GM21717 (cell line): ENCODE measurements at regions not wholly inside any gene's neighbourhood (a gene's known extent, or its start where the extent isn't known, plus 50 kb on each side); places are given as distances from the start of the nearest gene placed in this dataset.
A peak's percentile ranks its signal among the peaks of the same experiment; 100 is the strongest.
"Not testable (repeated sequence)": the region's sequence is repeated elsewhere in the genome, so short reads cannot be mapped to it uniquely, and the experiment has no call there.

Experiments
- ATAC-seq: cut with Tn5 transposase; IDR thresholded peaks from one replicate; pipeline ENCODE4 v1.9.1; 2021; ENCODE audit warnings: mild to moderate bottlenecking, moderate library complexity; ENCODE audit not compliant: unreplicated experiment

DNA sequence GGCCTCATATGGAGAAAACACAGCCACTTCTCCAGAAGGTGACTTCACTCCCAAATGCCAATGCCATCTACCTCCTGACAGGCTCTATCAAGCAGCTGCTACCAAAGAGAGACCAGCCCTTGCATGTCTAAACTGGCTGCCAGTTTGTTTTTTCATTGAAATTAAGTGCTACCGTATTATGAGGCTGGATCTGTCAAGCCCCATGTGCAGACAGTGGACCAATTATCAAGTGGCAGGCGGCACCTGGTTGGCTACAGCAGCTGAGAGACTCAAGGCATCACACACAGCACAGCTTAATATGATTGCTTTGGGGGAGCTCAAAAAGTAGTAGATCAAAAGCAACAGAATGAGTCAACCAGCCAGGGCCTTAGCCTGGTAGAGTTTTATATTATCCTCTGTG, 1293.0 kb upstream of the TENM4 start:
- no peak for ATAC-seq

- ATAC-seq, result no peak
Measured at GRCh38 chr11:80733361-80733760, 1292.5 kb upstream of the TENM4 start.

DNA sequence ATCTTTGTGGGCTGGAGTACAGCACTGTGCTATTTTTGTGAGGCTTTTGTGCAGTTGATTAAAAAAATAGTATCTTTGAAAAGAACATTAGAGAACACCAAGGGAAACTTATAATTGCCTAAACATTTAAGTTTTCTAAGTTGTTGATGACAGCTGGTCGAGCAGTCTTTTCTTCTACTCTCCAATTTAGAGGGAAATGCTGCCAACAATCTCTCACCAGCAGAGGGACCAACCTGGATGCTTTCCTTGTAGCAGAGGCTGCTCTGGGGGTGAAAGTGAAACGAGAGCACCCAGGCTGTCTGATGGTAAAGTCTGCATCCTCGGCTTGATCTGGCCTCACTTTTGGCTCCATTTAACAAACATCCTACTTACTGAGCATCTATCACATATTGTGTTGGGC, 1286.5 kb upstream of the TENM4 start:
- ATAC-seq, result peak; percentile 84

DNA sequence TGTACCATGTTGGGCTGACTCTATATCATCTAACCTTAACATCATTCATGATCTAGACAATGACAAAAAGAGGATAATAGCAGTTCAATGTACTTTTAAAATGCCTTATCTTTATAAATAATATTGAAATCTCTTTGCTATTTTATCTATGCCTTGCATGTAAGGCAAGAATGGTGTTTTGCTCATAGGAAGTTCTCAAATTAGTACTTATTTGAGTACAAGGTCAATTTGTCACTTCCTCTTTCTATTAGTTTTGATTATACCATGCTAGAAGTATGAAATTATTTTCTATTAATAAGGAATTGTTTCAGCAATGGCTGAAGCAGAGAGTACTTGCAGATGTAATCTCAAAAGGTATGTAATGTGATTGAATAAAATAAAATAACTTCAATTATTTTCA, 1285.4 kb upstream of the TENM4 start:
- ATAC-seq, result no peak

GRCh38 chr11:80724366-80724765, 1283.5 kb upstream of the TENM4 start:
- no peak for ATAC-seq

DNA sequence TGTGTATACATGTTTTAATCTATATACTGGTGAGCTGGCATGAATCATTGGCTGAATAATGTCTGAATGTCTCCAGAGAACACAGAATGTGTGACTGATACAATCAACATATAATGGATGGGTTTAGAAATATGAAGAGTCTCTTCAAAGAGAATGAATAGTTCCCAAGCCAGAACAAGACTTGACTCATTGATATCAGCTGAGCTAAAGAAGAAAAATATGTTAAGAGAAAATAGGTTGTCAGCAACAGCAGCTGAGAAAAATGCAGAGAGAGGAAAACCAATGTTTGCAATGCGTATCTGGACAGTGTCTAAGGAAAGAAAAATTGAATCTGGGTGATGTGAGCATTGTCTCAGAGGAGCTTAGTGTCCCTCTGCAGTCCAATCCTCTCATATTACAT, 1281.8 kb upstream of the TENM4 start:
- ATAC-seq, result no peak

DNA sequence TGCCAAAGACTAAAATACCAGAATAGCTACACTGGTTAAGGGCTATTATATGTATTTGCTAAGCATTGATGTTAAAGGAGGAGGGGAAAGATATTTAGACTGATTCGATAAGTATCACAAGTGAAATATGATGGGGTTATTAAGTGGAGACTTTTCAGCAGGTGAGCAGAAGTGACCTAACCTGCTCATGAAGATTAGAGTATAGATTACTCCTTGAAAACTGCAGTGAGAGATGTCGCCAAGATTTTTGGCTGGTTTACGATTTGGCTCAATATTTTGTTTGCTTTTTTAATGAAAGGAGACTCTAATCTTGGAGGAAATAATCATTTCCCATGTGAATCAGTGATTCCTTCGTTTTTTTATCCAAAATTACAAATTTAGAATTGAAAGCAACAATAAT, 1279.5 kb upstream of the TENM4 start:
- ATAC-seq, result no peak

DNA sequence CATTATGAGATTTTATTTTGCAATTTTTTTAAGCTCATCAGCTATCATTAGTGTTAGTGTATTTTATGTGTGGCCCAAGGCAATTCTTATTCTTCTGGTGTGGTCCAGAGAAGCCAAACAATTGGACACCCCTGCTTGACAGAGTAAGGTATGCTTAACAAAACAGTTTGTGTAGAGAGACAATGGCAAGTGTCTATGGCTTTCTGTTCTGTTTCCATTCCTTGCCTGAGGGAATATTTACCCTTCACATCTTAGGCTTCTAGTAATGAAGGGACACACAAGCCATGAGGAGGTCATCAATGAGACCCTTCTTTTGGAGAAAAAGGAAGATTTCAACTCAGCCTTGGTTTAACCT, 1278.4 kb upstream of the TENM4 start:
- no peak for ATAC-seq

DNA sequence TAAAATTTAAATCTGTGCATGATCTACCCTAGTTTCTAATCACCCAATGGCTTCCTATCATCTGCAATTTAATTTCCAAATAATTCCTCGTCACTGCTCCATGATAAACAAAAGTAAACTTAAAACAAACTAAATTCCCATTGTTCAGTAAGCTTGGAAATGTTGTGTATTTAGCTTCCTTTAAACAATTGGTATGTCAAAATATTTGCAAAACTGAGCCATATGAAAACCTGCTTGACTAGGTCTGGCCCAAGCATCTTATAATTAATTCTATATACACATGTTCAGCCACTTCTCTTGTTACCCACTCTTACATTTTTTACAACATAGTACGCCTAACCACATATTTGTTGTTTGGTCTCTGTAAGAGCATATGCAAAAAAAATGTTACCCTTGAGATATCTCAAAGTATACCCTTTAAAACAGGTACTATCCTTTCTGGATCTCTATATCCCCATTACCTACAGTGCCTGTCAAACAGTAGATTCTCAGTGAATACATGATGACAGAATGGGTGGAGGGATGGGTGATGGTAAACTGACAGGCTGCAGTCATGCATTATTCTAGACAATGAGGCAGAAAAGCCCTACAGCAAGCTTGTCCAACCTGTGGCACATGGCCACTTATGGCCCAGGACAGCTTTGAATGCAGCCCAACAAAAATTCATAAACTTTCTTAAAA, 1277.9 kb upstream of the TENM4 start:
- ATAC-seq, result no peak

DNA sequence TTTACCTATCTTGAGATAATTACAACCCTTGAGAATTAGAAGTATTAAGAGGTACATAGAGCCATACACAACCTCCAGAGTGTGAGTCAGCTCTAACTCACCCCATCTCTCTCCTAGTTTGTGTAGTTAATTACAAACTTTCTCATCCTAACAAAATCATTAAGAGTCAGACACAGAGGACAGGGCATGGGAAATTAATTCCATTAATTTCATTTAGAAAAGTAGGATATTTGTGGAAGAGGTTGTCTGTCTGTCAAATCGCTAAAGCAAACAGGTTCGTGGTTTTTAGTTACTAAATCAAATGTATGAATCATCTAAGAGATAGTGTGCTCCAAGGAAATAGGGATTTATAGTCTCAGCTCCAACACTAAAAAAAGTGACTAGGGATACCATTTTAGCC, 1261.4 kb upstream of the TENM4 start:
- no peak for ATAC-seq

GRCh38 chr11:80700386-80700785, 1259.6 kb upstream of the TENM4 start:
- ATAC-seq, result no peak

- ATAC-seq, result not testable (repeated sequence)
Measured at GRCh38 chr11:80699406-80700177, 1258.8 kb upstream of the TENM4 start.

DNA sequence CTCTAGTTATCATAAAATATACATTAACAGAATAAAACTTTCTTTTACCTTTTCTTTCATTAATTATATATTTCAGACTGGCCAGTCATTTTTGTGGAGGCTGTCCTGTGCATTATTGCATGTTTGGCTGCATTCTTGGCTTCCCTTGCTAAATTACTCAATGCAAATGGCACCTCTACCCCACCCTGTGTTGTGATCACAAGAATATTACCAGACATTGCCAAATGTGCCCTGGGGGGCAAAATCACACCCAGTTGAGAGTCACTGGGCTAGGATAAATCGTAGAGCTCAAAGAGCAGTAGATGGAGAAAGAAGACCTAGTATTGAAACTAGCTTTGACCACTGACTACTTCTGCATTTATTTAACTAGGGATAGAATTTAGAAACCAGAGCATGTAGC, 1257.8 kb upstream of the TENM4 start:
- no peak for ATAC-seq

DNA sequence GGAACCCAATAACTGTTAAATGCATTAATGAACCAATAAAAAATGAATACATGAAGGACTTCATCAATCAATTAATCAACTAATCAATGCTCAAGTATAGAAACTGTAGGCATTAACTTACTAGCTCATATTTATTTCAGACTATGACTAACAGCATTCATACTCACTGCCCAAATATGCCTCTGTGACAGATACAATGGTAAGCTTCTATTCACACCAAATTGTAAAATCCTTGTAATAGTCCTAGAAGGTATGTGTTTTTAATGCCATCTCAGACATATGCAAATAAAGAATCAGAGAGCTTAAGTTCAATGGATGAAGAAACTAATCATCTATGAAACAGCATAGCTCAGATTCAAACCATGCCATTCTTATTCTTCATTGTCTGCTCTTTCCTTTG, 1253.6 kb upstream of the TENM4 start:
- ATAC-seq, result no peak

- no peak for ATAC-seq
Measured at GRCh38 chr11:80687941-80688340, 1247.1 kb upstream of the TENM4 start.

GRCh38 chr11:80686889-80687288, 1246.1 kb upstream of the TENM4 start:
- ATAC-seq, result no peak

GRCh38 chr11:80673566-80673965, 1232.7 kb upstream of the TENM4 start:
- no peak for ATAC-seq

DNA sequence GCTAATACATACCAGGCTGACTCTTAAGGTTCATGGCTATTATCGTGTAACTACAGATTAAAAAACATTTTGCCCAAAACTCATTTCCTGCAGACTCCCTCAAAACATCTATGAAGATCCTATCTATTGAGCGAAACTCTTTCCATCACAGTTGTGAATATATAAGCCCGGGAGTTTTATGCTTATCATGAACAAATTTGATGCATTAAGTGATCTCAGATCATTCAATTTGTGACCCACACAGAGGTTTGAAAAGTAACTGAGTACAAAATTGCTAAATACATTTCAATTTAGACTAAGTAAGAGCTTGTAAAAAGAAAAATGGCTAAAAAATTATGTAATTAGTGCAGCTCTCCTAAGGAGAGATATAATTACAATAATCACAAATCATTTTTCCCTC, 1228.8 kb upstream of the TENM4 start:
- no peak for ATAC-seq

- ATAC-seq, result no peak
Measured at GRCh38 chr11:80668039-80668438, 1227.2 kb upstream of the TENM4 start.

- ATAC-seq, result no peak
Measured at GRCh38 chr11:80655834-80656233, 1215.0 kb upstream of the TENM4 start.

GRCh38 chr11:80650966-80651365, 1210.1 kb upstream of the TENM4 start:
- no peak for ATAC-seq

- ATAC-seq, result no peak
Measured at GRCh38 chr11:80649186-80649585, 1208.4 kb upstream of the TENM4 start.

GRCh38 chr11:80638296-80638695, 1197.5 kb upstream of the TENM4 start:
- ATAC-seq, result no peak
